Stimulated activated CD4-positive, alpha-beta T cell treated with anti-CD3 and anti-CD28 coated beads, TNF-alpha, amount 100 ng/mL, for 24 hours (primary cell): ENCODE measurements at regions not wholly inside any gene's neighbourhood (a gene's known extent, or its start where the extent isn't known, plus 50 kb on each side); places are given as distances from the start of the nearest gene placed in this dataset.

Experiments
- DNase-seq, 3 experiments: peaks; one replicate each; pipeline ENCODE4 v3.0.0-alpha.2; 2020; ENCODE audit warnings: low read depth in 3 of 3

DNA sequence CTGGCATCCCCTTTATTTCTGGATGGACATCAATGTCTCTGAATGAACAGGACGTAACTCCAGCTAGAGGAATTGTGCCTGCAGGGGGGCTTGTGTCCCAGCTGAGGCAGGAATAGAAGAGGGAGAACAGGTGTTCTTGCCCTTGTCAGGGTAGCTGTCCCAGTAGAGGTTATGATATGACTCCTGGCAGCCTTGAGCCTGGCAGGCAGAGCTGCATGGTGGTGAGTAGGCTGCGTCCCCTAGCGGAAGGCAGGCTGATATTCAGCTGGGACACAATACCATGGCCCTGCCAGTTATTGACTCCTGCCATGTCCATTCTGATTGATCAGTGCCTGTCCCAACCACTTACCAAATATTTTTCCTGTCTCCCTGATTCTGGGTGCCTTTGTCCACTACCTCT lies 197.2 kb downstream of the RAP2A start:
- no peak for DNase-seq

DNA sequence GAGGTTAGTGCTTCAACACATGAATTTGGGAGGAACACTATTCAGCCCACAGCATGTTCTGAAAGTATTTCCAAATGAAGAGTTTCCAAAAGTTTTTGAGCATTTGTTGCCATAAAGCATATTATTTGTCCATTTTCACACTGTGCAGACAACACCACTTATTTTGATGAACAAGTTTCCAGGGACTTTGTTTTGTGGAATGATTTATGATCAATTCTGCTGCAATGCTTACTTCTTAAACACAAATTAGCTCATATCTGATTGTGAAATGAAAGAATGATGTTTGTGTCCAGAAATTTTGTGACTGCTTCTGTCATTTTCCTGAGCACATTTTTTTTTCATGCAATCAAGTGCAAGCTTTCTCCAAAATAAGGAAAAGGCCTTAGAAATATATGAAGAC lies 205.3 kb downstream of the RAP2A start:
- DNase-seq: no peak

DNA sequence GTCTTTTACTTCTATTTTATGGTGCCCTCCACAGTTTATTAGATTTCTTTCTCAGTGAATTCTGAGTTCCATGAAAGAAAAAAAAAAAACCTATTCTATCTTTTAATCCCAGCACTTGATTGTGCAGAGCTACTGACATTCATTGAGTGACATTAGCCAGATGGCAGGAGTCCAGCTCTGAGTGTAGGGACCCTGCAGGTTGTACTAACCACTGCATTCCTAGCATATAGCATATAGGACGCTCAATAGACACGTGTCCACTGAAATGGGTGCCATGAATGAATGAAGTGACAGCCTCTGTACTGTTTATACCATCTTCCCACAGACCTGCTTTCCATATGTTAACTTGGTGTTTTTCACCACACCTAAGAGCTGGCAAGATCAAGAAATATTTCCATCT lies 206.3 kb downstream of the RAP2A start:
- no peak for DNase-seq

DNA sequence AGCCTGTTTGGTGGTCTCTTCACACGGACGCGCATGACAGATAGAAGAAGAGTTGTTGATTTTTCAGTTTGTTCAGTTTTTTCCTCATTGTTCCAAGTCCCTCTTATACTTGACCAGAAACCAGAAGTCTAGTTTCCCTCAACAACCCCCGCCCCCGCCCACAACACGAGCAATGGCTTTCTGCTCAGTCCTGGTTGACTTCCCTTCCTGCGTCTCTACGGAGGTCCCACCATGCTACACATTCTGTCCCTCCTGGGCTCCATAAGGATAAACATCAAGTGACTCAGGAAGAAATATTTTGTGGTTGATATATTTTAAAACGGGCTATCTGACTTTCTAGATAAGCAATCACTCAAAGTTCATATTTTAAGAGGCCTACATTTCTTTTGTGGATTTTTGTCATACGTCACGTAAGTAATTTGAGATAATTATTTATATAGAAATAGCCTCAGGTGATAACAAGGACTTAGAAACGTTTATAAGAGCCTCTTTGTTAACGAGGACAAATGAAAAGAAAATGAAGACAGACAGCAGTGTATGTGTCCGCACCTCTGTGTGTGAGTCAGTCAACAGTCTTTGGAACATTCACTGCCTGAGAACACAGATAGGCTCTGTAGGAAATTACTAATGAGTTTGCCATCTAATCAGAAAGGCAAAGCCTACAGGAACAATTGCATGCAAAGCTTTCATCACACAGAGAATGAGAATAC lies 214.4 kb downstream of the RAP2A start:
- DNase-seq: no peak

DNA sequence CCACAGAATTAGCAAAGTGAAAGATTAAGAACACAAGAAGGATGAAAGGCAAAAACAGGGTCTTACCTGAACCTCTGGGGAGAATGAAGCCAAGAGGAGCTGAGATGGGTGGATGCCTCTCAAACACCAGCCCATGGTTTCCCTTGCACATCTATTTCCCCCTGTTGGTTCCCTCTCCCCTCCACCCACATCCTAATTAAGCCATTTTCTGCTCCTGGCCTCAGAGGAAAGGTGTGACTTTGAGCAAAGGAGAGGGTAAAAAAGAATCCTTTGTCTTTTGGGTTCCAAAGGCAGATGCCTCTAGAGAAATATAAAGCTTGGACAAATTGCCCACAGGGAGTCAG lies 214.9 kb downstream of the RAP2A start:
- DNase-seq: no peak

DNA sequence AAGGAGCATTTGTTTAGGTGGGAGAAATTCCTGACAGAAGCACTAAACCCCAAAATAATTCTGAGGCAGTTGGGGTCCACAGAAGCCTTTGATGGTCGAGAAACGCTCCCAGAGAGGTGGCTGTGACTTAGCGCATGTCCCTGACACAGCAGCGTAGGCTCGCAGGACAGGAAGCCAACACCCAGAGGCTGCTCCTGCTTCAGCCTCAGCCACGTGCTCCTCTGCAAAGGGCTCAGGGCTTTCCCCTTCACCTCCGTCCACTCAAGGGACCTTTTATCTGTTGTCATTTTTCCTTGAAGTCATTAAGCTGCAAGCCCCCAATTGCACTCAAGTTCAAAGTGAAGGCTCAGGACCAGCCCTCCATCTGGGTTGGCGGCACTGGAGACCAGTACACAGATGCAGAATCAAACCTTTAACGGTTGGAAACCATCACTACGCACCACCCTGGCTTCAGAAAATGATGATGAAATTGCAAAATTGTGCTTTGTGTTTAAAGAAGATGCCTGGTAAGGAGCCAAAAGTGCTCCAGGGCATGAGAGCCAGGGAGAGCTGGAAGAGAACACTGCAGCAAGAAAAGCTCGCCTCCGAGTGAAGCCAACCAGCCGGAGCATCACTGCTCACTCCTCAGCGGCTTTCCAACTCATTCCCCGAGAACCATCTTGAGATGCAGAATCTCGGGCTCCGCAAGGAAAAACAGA lies 219.6 kb downstream of the RAP2A start:
- no peak for DNase-seq

DNA sequence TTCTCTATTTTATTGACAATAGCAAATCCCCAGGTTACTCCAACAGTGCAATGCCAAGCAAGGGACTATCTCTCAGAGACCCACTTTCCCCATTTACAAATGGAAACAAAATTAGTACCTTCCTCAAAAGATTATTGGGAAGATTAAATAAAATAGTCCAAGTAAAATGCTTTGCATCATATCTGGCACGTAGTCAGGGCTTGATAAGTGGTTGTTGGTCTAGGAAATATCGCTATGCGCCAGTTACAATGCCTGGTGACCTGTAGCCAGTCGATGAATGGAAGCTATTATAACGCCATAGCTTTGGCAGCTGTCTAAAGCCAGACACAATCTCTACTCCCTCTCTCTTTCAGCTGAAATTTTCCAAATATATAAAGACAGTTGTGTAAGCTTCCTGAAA lies 220.3 kb downstream of the RAP2A start:
- no peak for DNase-seq

DNA sequence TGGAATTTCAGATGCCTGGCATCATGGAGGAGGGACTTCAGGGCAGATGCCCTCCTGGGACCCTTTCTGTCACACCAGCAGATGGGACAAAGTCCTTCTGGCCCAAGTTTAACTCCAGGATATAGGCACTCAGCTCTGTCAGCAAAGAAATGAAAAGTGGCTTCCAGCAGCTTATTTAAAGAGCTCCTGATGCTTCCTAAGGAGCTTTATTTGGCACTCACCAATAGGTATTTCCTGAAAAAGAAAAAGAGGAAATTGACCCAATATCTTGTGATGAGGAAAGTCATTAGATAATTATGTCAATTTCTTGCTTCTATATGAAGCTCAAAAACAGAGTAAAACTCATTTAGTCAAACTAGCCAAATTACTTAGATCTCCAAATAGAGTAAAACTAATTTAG lies 224.6 kb downstream of the RAP2A start:
- no peak for DNase-seq

DNA sequence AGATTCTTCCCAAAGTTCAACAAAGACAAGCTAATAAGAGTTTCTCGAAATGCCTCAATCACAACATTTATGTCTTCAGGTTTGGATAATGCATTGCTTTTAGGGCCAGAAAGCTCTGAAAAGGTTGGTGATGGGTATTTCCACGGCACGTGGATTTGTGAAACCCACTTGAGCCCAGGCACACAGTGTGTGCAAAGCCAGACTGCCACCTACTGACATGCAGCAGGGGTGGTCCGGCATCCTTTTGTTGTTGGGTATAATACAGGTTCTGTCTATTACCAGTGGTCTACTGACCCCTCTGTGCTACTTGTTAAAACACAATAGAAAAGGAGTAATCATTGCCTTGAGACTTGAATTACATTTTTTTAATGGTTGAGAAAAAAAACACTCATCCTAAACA lies 225.6 kb downstream of the RAP2A start:
- no peak for DNase-seq

DNA sequence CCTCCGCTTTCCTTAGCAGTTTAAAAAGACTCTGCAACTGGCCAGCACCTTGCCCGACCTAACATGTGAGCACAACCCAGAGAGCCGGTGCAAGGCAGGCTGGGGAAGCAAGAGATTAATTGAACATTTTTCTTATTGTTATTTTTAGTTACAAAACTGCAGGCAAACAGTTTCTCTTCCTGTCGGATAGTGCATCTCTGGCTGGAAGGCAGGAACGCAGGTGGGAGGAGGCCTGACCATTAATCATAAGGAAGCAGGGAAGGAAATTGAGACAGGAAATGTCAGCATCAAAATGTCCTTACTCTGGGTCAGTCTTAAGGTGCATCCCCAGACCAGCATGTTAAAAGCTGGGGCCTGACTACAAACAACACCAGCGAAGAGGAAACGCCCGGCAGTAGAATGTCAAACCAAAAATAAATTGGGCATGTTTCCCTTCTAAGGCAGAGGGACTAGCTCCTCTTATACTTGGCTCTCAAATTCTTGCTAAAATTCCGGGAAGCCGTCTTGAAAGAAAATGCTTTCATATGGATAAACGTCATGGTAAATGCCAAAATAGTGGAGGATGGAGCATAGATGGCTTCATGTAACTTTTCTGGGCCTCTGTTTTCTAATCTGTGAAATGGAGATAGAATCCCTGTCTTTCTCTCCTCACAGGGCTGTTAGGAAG lies 226.8 kb downstream of the RAP2A start:
- no peak for DNase-seq

DNA sequence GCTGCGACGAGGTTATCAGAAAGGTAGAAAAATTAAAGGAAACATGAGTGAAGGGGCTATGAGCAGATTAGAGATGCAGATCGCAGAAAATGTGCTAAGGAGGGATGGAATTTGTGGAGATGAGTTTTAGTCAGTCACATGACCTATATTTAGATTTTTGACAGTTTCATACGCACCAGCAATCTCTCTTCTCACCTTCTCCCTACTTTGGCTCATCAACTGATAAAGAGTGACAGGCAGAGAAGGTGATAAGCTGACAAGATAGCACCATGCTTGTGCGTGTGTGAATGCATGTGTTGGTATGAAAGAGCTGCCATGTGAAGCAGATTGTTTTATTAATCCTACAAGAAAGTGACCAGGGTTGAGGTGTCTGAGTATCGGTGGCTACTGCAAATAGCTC lies 252.6 kb downstream of the RAP2A start:
- DNase-seq: no peak

DNA sequence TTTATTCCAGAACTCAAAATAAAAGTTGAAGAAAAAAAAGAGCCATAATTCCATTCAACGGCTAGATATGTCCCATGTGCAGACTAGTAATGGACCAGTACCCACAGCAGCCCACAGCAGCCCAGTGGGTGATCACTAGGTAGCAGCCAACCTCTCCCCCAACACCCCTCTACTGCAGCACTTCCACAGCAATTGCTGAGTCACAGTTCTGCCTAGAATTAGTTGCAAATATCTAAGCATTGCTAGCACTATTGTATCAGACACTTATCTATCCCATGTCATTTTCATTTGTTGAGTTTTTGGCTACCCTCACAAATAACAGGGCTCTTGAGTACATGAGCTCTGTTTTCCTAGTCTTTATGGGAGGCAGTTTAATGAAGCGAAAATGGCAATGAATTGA lies 258.7 kb downstream of the RAP2A start:
- DNase-seq: no peak

DNA sequence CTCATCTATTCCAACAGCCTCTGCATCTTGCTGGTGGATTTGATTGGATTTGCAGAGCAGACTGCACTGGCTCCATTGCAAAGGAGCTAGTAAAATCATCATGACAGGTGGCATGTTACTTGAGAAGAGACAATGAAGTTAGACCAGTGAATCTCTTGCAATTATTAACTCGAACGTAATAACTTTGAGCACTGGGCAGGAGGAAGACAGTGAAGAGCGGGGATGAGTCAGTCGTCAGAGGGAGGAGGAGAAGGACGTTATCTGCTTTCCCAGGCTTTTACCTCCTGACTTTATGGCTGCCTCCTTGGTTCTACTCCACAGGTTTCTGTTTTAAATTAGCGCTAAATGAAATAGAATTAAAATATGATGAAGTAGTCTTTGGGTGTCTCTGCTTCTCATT lies 257.8 kb upstream of the IPO5 start:
- no peak for DNase-seq

DNA sequence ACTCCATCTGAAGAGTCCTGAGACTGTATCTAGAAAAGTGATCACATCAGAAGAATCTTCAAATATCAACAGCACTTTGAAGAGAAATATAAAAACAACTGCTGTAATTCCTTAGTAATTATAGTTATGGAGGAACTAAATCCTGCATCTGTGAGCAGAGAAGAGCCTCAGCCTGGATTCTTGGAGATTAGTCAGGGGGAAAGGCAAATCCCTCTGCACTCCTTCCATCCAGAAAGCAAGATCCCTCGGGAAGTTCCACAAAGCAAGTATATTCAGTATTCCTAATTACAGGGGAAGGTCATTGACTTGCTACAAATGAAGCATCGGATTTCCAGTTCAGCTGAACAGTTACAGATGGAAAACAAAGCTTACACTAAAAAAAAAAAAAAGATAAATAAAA lies 256.6 kb upstream of the IPO5 start:
- no peak for DNase-seq

DNA sequence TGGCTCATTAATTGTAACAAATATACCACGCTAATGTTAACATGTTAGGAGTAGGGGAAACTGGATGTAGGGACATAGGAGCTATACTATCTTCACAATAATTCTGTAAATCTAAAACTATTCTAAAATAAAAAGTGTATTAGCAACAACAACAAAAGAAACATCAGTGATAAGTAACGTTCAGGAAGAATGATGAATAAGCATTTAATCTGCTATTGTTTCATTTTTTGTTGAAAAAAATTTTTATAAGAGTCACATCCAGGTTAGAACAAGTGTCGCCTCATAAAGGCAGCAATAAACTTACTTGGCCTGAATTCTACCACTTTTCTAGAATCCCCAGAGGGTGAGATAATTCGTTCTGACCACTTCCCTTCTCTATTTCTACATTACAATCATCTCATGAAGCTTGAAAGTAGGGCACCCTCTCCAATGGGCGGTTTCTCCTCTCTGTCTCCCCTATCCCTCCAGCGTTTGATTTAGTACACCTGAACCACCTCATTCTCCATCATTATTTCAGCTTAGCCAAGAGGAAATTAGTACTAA lies 253.1 kb upstream of the IPO5 start:
- DNase-seq: no peak

DNA sequence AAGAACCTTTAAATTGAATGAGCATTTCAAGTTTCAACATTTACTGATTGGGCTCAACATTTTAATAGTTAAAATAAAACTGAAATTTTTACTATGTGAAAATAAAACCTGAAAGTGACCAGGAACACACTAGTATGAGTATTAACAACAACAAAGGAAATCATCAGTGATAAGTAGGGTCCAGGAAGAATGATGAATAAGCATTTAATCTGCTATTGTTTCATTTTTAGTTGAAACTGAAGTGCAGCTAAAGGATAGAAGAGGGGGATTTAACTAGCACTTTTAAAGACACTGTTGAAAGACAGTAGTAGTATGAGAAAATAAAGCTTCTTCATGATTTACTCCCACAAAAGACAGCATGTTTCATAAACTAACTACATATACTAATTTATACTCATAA lies 250.9 kb upstream of the IPO5 start:
- no peak for DNase-seq

DNA sequence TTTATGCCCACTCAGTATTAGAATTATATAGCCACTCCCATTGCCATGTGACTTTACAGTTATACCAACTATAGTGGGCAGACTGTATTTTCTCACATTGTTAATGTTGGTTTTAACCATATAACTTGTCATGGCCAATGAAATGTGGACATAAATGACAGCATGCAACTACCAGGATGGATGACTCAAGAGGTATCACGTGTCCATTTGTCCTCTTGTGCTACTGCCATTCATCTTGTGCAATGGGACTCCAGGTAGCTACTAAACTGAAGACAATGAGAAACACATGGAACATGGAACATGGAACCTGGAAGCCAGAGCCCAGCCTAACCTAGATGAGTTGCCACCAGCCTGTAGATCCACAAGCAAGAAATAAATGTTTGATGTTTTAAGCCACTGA lies 242.7 kb upstream of the IPO5 start:
- no peak for DNase-seq

DNA sequence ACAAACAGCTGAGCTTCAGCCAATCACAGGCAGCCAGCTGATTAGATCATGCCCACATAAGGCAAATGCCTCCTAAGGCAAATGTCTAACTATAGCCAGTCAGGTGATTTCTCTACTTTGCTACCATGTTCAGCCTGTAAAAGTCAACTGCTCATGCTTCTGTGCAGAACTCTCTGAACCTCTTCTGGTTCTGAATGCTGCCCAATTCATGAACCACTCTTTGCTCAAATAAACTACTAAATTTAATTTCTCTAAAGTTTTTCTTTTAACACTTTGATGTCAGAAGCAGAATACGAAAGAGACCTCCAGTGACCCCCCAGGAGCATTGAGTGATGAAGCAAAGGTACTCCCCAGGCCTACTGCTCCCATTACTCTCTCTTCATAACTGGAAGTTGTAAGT lies 240.7 kb upstream of the IPO5 start:
- no peak for DNase-seq

DNA sequence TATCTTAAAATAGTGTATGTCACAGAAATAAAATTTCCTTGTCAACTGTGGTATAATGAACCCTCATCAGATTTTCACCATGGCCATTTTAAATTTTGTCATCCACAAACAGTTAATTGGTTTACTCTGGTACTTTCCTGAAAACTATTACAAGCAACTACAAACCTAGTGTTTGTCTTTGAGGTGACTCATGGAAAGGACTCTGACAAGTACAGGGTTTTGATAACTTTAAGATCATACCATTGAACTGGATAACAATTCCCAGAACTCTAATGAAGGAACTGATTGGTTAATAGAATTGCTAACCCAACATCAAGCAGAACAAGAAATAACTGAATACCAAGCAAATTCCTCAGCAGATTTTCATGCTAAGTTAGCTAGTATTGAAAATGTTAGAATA lies 237.7 kb upstream of the IPO5 start:
- no peak for DNase-seq

DNA sequence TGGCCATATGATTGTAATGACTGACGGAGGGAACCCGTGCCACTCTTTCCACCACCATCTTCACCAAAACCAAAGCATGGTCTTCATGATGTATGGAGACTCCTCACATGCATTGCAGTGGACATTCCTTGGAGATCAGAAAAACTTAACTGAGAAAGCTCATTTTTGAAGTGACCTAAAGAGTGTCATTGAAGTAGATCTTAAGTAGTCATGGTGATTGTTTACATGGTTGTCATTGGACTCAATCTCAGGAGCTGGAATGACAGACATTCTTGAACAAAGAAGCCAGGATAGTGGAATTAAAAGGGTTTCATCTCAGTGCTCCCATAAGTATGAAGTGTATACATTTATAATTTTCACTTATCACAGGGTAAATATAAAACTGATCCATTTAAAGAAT lies 236.7 kb upstream of the IPO5 start:
- no peak for DNase-seq

DNA sequence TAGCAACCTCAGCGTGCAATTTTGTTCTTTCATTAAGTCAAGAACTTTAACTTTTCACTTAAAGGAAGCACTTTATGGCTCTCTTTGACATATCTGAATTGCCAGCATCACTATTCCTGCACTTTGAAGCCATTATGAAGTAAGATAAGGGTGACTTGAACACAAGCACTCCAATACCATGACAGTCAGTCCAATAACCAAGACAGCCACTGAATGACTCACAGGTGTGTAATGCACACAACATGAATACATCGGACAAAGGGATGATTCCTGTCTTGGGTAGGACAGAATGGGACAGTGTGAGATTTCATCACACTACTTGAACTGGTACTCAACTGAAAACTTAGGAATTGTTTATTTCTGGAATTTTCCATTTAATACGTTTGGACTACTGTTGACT lies 233.7 kb upstream of the IPO5 start:
- DNase-seq: no peak

DNA sequence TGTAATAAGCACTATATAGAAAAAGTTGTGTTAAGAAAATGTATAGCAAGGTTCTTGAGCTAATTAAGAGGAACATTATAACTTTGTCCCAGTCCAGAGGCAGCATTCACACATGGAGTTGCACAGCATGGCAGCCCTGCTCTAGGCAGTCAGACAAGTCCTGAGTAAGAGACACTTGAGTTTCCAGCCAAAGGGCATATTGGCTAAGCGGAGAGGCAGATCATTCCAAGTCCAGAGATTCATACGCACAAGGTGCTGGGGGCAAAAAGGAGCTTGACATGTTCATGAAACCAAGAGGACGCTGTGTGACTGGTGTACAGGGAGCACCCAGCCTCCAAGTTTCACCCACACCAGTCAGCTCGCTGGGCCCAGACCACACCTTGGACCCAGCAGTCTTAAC lies 232.6 kb upstream of the IPO5 start:
- DNase-seq: no peak

DNA sequence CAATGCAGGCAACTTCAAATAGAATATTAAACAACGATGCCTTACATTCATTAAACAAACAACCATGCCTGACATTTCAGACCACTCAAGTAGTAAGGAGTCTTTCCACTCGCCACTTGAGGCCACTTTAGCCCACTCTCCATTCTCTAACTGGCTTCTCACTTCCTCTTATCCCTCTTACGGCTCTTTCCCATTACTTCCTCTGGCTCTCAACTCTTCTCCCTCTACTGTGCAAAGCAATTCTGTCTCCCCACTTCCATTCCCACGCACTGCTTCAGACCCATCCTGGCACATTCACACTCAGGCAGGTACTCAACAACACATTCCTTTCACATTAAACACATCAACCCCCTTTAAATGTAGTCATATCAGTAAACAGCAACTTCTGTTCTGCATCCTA lies 229.8 kb upstream of the IPO5 start:
- no peak for DNase-seq
